HL-60 (cell line): ENCODE measurements at regions not wholly inside any gene's neighbourhood (a gene's known extent, or its start where the extent isn't known, plus 50 kb on each side); places are given as distances from the start of the nearest gene placed in this dataset.

ENCODE experiments used
- CTCF ChIP-seq: IDR thresholded peaks from one replicate; pipeline ENCODE4 v1.5.1; 2011; ENCODE audit warnings: low read length, control low read depth, inconsistent platforms; ENCODE audit not compliant: insufficient read depth
- POLR2AphosphoS5 ChIP-seq: IDR thresholded peaks from 2 replicates; pipeline ENCODE4 v1.6.1; 2012; ENCODE audit warnings: low read depth

GRCh38 chr1:189315035-189315901 lies 1162.4 kb downstream of the BRINP3 start:
- TF ChIP-seq POLR2AphosphoS5: no peak
- TF ChIP-seq CTCF: no peak
